ENCODE measurements at regions not wholly inside any gene's neighbourhood (a gene's known extent, or its start where the extent isn't known, plus 50 kb on each side); places are given as distances from the start of the nearest gene placed in this dataset.
A peak's percentile ranks its signal among the peaks of the same experiment; 100 is the strongest.
"Not testable (repeated sequence)": the region's sequence is repeated elsewhere in the genome, so short reads cannot be mapped to it uniquely, and the experiment has no call there.

- H3K4me1 ChIP-seq (ENCODE audit: control insufficient read depth in 1 of 2, insufficient read depth in 2 of 2, low read length in 2 of 2); H3K27me3 ChIP-seq (ENCODE audit: control insufficient read depth in 1 of 2, insufficient read depth in 2 of 2, low read length in 1 of 2); H3K27ac ChIP-seq (ENCODE audit: low read depth in 1 of 2, low read length in 2 of 2); H3K4me3 ChIP-seq (ENCODE audit: low read length in 2 of 2); DNase-seq; H3K36me3 ChIP-seq (ENCODE audit: control insufficient read depth in 1 of 2, insufficient read depth in 2 of 2, low read length in 1 of 2); ATAC-seq (ENCODE audit: low FRiP score); H3K9me3 ChIP-seq (ENCODE audit: control insufficient read depth, low read length); intact Hi-C loops (cut with DNase I): not testable (repeated sequence)
- 94% methylated on average over 2 of the region's 2 CpGs for WGBS, 2 donors
Observed at GRCh38 chr14:51377186-51377585, 137.1 kb downstream of the TMX1 start.

DNA sequence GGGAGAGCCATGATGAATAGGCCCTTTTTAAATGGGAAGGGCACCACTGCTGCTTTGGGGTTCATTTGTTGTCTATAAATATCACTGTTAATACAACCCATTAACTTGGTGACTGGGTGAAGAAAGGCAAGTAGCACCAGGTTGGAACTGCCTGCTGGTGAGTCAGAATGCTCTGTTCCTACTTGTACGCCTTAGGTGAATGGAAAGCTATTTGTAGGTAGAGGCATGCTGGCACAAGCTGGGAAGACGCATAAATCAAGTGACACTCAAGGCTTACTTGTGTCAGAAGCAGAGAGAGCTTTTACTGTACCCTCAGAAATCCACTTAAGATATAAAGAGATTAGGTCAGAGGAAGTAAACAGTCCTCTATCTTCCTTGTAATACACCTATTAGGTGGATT lies 142.5 kb downstream of the TMX1 start:
- no peaks in the 10 kb centered on the region for H3K4me1 ChIP-seq (ENCODE audit: control insufficient read depth in 1 of 2, insufficient read depth in 2 of 2, low read length in 2 of 2)
- intact Hi-C loops (cut with DNase I), result no loop called here
- H3K27me3 ChIP-seq (ENCODE audit: control insufficient read depth in 1 of 2, insufficient read depth in 2 of 2, low read length in 1 of 2), result no peaks in the 10 kb centered on the region
- ATAC-seq (ENCODE audit: low FRiP score) (no peak), DNase-seq (no peak)
- no peak overlapping the region for H3K27ac ChIP-seq (ENCODE audit: low read depth in 1 of 2, low read length in 2 of 2)
- no peaks in the 10 kb centered on the region for H3K36me3 ChIP-seq (ENCODE audit: control insufficient read depth in 1 of 2, insufficient read depth in 2 of 2, low read length in 1 of 2)
- no peaks in the 10 kb centered on the region for H3K9me3 ChIP-seq (ENCODE audit: control insufficient read depth, low read length)
- 93 to 96% methylated on average over 2 of the region's 2 CpGs for WGBS, 2 donors
- no peak overlapping the region for H3K4me3 ChIP-seq (ENCODE audit: low read length in 2 of 2)

DNA sequence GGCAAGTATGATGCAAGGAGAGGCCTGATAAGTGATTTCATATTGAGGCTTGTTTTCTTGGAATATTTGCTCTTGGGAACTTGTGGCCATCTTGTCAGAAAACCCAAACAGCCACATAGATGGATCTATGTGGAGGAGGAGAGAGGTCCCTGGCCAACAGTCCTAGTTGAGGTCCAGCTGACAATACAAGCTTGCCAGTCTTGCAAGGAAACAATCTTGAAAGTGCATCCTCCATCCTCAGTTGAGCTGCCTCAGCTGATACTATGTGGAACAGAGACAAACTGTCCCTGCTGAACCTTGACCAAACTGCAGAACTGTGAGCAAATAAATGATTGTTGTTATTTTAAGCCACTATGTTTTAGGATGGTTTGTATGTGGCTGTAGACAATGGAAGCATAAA lies 146.4 kb downstream of the TMX1 start:
- intact Hi-C loops (cut with DNase I), result no loop called here
- no peak overlapping the region for H3K4me3 ChIP-seq (ENCODE audit: low read length in 2 of 2)
- H3K36me3 ChIP-seq (ENCODE audit: control insufficient read depth in 1 of 2, insufficient read depth in 2 of 2, low read length in 1 of 2), result no peaks in the 10 kb centered on the region
- H3K27me3 ChIP-seq (ENCODE audit: control insufficient read depth in 1 of 2, insufficient read depth in 2 of 2, low read length in 1 of 2), result no peaks in the 10 kb centered on the region
- ATAC-seq (ENCODE audit: low FRiP score), result no peak
- H3K9me3 ChIP-seq (ENCODE audit: control insufficient read depth, low read length), result no peaks in the 10 kb centered on the region
- DNase-seq, result no peak
- H3K27ac ChIP-seq (ENCODE audit: low read depth in 1 of 2, low read length in 2 of 2), result no peak overlapping the region
- H3K4me1 ChIP-seq (ENCODE audit: control insufficient read depth in 1 of 2, insufficient read depth in 2 of 2, low read length in 2 of 2), result no peaks in the 10 kb centered on the region

DNA sequence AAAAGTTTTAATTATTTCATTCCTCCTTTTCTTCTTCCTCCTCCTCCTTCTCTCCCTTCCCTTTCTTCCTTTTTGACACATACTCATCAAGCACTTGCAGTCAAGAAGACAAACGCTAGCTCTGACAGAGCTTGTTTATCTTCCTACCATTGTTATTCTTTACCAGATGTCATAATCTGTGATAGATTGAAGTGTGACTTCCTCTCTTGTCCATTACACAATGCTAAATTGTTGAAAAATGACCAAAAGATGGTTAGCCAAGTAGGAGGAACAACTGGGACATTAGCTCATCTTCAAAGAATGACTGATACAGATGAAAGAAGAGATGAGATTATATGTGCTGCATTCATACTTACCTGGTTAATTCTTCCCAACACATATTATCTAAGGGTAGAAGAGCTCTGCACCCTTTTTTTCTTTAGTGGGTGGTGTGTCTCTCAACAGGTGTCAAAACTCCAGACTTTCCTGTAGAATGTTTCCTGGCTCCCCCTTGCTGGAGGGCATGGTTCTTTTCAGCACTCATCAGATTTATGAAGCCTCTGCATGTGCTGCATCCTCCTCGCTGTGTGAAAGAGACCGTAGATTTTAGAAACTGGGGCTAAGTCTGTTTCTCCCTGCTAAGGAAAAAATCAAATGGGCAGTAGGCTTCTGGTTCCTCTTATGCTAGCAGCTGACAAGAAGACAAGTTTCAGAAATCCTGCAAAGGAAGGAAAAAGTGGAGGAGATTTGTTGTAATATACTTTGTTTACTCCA lies 147.1 kb downstream of the TMX1 start:
- no peak for DNase-seq
- Histone ChIP-seq H3K4me3 (ENCODE audit: low read length in 2 of 2) (no peak overlapping the region), H3K27ac (ENCODE audit: low read depth in 1 of 2, low read length in 2 of 2) (no peak overlapping the region), H3K36me3 (ENCODE audit: control insufficient read depth in 1 of 2, insufficient read depth in 2 of 2, low read length in 1 of 2) (no peaks in the 10 kb centered on the region), H3K27me3 (ENCODE audit: control insufficient read depth in 1 of 2, insufficient read depth in 2 of 2, low read length in 1 of 2) (no peaks in the 10 kb centered on the region), H3K4me1 (ENCODE audit: control insufficient read depth in 1 of 2, insufficient read depth in 2 of 2, low read length in 2 of 2) (no peaks in the 10 kb centered on the region), H3K9me3 (ENCODE audit: control insufficient read depth, low read length) (no peaks in the 10 kb centered on the region)
- WGBS, 2 donors, result 59 to 62% methylated on average over 3 of the region's 3 CpGs
- ATAC-seq (ENCODE audit: low FRiP score), result no peak
- intact Hi-C loops (cut with DNase I), result no loop called here

- no peak overlapping the region for H3K27ac ChIP-seq (ENCODE audit: low read depth in 1 of 2, low read length in 2 of 2)
- 94 to 98% methylated on average over 1 of the region's 1 CpG for WGBS, 2 donors
Observed at GRCh38 chr14:51392416-51392815, 152.4 kb downstream of the TMX1 start.

GRCh38 chr14:51394384-51394783 lies 154.3 kb downstream of the TMX1 start:
- Histone ChIP-seq H3K36me3 (ENCODE audit: control insufficient read depth in 1 of 2, insufficient read depth in 2 of 2, low read length in 1 of 2) (no peaks in the 10 kb centered on the region), H3K4me3 (ENCODE audit: low read length in 2 of 2) (no peak overlapping the region), H3K27me3 (ENCODE audit: control insufficient read depth in 1 of 2, insufficient read depth in 2 of 2, low read length in 1 of 2) (no peaks in the 10 kb centered on the region), H3K27ac (ENCODE audit: low read depth in 1 of 2, low read length in 2 of 2) (peak overlapping the region in 1 of 2 donors; percentile 59), H3K4me1 (ENCODE audit: control insufficient read depth in 1 of 2, insufficient read depth in 2 of 2, low read length in 2 of 2) (no peaks in the 10 kb centered on the region), H3K9me3 (ENCODE audit: control insufficient read depth, low read length) (no peaks in the 10 kb centered on the region)
- ATAC-seq (ENCODE audit: low FRiP score), result no peak
- no peak for DNase-seq
- 69% methylated on average over 4 of the region's 4 CpGs for WGBS, 2 donors
- intact Hi-C loops (cut with DNase I), result no loop called here

More at GRCh38 chr14:51392416-51392815, 152.4 kb downstream of the TMX1 start:
- no peaks in the 10 kb centered on the region for H3K36me3 ChIP-seq (ENCODE audit: control insufficient read depth in 1 of 2, insufficient read depth in 2 of 2, low read length in 1 of 2)
- intact Hi-C loops (cut with DNase I), result no loop called here
- no peaks in the 10 kb centered on the region for H3K9me3 ChIP-seq (ENCODE audit: control insufficient read depth, low read length)
- no peaks in the 10 kb centered on the region for H3K27me3 ChIP-seq (ENCODE audit: control insufficient read depth in 1 of 2, insufficient read depth in 2 of 2, low read length in 1 of 2)
- H3K4me3 ChIP-seq (ENCODE audit: low read length in 2 of 2), result no peak overlapping the region
- no peak for DNase-seq
- ATAC-seq (ENCODE audit: low FRiP score), result no peak
- no peaks in the 10 kb centered on the region for H3K4me1 ChIP-seq (ENCODE audit: control insufficient read depth in 1 of 2, insufficient read depth in 2 of 2, low read length in 2 of 2)

GRCh38 chr14:51394804-51395203 lies 154.8 kb downstream of the TMX1 start:
- Histone ChIP-seq H3K27me3 (ENCODE audit: control insufficient read depth in 1 of 2, insufficient read depth in 2 of 2, low read length in 1 of 2) (no peaks in the 10 kb centered on the region), H3K9me3 (ENCODE audit: control insufficient read depth, low read length) (no peaks in the 10 kb centered on the region), H3K27ac (ENCODE audit: low read depth in 1 of 2, low read length in 2 of 2) (peak overlapping the region in 1 of 2 donors; percentile 59), H3K36me3 (ENCODE audit: control insufficient read depth in 1 of 2, insufficient read depth in 2 of 2, low read length in 1 of 2) (no peaks in the 10 kb centered on the region), H3K4me3 (ENCODE audit: low read length in 2 of 2) (no peak overlapping the region), H3K4me1 (ENCODE audit: control insufficient read depth in 1 of 2, insufficient read depth in 2 of 2, low read length in 2 of 2) (no peaks in the 10 kb centered on the region)
- DNase-seq (no peak), ATAC-seq (ENCODE audit: low FRiP score) (no peak)
- intact Hi-C loops (cut with DNase I), result no loop called here
- WGBS, 2 donors, result 60 to 68% methylated on average over 1 of the region's 1 CpG

GRCh38 chr14:51395361-51395849 lies 155.4 kb downstream of the TMX1 start:
- 54 to 66% methylated on average over 9 of the region's 9 CpGs for WGBS, 2 donors
- peak overlapping the region in 1 of 2 donors; percentile 28 for H3K27ac ChIP-seq (ENCODE audit: low read depth in 1 of 2, low read length in 2 of 2)

DNA sequence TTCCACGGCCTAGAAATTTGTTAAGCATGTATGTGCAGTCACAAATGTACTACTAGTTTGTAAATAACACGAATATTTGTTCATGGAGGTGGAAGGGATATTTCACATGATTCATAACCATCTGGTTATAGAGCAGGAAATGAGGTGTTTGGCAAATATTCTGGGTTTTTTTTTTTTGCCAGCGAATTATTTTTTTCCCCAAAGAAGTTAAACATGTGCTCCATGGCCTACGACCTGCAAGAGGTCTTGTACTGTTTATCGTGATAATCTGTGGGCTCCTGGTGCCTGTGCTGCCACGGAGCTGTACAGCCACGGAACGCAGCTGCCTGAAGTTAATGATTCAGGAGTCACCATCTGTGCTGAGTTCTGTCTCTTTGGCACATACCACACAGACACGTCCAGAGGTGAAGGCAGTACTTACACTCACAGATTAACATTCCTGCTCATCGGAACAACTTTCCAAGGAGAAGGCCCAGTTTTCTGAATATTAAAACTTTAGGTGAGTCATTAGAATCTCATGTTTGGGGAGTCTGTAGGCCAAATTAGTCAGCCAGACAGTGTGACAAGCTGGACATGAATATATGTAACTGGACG lies 156.3 kb downstream of the TMX1 start:
- Histone ChIP-seq H3K4me1 (ENCODE audit: control insufficient read depth in 1 of 2, insufficient read depth in 2 of 2, low read length in 2 of 2) (no peaks in the 10 kb centered on the region), H3K27me3 (ENCODE audit: control insufficient read depth in 1 of 2, insufficient read depth in 2 of 2, low read length in 1 of 2) (no peaks in the 10 kb centered on the region), H3K36me3 (ENCODE audit: control insufficient read depth in 1 of 2, insufficient read depth in 2 of 2, low read length in 1 of 2) (no peaks in the 10 kb centered on the region), H3K4me3 (ENCODE audit: low read length in 2 of 2) (no peak overlapping the region), H3K9me3 (ENCODE audit: control insufficient read depth, low read length) (no peaks in the 10 kb centered on the region), H3K27ac (ENCODE audit: low read depth in 1 of 2, low read length in 2 of 2) (peak overlapping the region in 1 of 2 donors; percentile 91)
- intact Hi-C loops (cut with DNase I), result no loop called here
- 49 to 65% methylated on average over 11 of the region's 11 CpGs for WGBS, 2 donors
- DNase-seq (peak in 1 of 2 donors; percentile 52), ATAC-seq (ENCODE audit: low FRiP score) (peak; percentile 51)

More at GRCh38 chr14:51395361-51395849, 155.4 kb downstream of the TMX1 start:
- intact Hi-C loops (cut with DNase I), result no loop called here
- peak; percentile 22 for ATAC-seq (ENCODE audit: low FRiP score)
- DNase-seq, result peak in 1 of 2 donors; percentile 51
- Histone ChIP-seq H3K27me3 (ENCODE audit: control insufficient read depth in 1 of 2, insufficient read depth in 2 of 2, low read length in 1 of 2) (no peaks in the 10 kb centered on the region), H3K36me3 (ENCODE audit: control insufficient read depth in 1 of 2, insufficient read depth in 2 of 2, low read length in 1 of 2) (no peaks in the 10 kb centered on the region), H3K4me1 (ENCODE audit: control insufficient read depth in 1 of 2, insufficient read depth in 2 of 2, low read length in 2 of 2) (no peaks in the 10 kb centered on the region), H3K4me3 (ENCODE audit: low read length in 2 of 2) (no peak overlapping the region), H3K9me3 (ENCODE audit: control insufficient read depth, low read length) (no peaks in the 10 kb centered on the region)

Data from aorta (tissue), 5 donors.